ENCODE measurements at regions not wholly inside any gene's neighbourhood (a gene's known extent, or its start where the extent isn't known, plus 50 kb on each side); places are given as distances from the start of the nearest gene placed in this dataset.

DNA sequence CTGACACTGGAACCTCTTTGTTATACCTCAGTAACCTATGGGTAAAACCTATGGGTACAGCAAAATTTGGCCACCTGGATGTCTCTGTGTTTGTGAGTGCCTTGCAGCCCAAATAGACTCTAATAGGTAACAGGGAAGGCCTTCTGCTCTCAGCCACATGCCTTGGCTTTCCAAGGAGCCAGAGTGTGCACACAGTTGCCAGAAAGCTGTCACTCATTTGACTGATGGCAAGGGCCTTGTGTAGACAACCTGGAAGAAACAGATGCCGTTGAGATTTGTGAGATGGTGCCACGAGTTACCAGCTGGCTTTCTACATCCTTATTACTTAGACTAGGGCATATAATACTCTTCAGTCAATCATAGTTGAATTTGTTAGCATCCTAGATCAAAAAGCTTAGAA lies 90.1 kb upstream of the RAB12 start:
- TF ChIP-seq, protein P1, sequence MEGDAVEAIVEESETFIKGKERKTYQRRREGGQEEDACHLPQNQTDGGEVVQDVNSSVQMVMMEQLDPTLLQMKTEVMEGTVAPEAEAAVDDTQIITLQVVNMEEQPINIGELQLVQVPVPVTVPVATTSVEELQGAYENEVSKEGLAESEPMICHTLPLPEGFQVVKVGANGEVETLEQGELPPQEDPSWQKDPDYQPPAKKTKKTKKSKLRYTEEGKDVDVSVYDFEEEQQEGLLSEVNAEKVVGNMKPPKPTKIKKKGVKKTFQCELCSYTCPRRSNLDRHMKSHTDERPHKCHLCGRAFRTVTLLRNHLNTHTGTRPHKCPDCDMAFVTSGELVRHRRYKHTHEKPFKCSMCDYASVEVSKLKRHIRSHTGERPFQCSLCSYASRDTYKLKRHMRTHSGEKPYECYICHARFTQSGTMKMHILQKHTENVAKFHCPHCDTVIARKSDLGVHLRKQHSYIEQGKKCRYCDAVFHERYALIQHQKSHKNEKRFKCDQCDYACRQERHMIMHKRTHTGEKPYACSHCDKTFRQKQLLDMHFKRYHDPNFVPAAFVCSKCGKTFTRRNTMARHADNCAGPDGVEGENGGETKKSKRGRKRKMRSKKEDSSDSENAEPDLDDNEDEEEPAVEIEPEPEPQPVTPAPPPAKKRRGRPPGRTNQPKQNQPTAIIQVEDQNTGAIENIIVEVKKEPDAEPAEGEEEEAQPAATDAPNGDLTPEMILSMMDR (IDR thresholded peaks at IDR 0.05; ENCODE audit: low read depth, low read length, missing input control) = no peak
- no peak for TF ChIP-seq TAF1 (conservative IDR thresholded peaks at IDR 0.05)
- TF ChIP-seq, protein P2, sequence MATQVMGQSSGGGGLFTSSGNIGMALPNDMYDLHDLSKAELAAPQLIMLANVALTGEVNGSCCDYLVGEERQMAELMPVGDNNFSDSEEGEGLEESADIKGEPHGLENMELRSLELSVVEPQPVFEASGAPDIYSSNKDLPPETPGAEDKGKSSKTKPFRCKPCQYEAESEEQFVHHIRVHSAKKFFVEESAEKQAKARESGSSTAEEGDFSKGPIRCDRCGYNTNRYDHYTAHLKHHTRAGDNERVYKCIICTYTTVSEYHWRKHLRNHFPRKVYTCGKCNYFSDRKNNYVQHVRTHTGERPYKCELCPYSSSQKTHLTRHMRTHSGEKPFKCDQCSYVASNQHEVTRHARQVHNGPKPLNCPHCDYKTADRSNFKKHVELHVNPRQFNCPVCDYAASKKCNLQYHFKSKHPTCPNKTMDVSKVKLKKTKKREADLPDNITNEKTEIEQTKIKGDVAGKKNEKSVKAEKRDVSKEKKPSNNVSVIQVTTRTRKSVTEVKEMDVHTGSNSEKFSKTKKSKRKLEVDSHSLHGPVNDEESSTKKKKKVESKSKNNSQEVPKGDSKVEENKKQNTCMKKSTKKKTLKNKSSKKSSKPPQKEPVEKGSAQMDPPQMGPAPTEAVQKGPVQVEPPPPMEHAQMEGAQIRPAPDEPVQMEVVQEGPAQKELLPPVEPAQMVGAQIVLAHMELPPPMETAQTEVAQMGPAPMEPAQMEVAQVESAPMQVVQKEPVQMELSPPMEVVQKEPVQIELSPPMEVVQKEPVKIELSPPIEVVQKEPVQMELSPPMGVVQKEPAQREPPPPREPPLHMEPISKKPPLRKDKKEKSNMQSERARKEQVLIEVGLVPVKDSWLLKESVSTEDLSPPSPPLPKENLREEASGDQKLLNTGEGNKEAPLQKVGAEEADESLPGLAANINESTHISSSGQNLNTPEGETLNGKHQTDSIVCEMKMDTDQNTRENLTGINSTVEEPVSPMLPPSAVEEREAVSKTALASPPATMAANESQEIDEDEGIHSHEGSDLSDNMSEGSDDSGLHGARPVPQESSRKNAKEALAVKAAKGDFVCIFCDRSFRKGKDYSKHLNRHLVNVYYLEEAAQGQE (IDR thresholded peaks at IDR 0.05) = no peak

Data from liver (tissue), 3 donors.